Activated CD4-positive, alpha-beta memory T cell treated with anti-CD3 and anti-CD28 coated beads for 36 hours (primary cell): ENCODE measurements at regions not wholly inside any gene's neighbourhood (a gene's known extent, or its start where the extent isn't known, plus 50 kb on each side); places are given as distances from the start of the nearest gene placed in this dataset.
"Not testable (repeated sequence)": the region's sequence is repeated elsewhere in the genome, so short reads cannot be mapped to it uniquely, and the experiment has no call there.

Source experiments
- CTCF ChIA-PET: fragments of 350-600 bp; sonication (Branson Sonifier 250); formaldehyde crosslinking; loops from one replicate; lab custom pipeline; 2021; ENCODE audit warnings: antibody characterized with exemption, inconsistent platforms; lab: Charles Lee
- POLR2A ChIA-PET: fragments of 350-600 bp; sonication (Branson Sonifier 250); formaldehyde crosslinking; loops from one replicate; lab custom pipeline; 2021; ENCODE audit warnings: antibody characterized with exemption; lab: Charles Lee
- DNase-seq: peaks from one replicate; pipeline ENCODE4 v3.0.0-alpha.2; 2020
- H3K27ac Mint-ChIP-seq: one replicate; pipeline ENCODE4 v1.8.0; 2021; ENCODE audit warnings: mixed read lengths
- H3K27me3 Mint-ChIP-seq: one replicate; pipeline ENCODE4 v1.8.0; 2021; ENCODE audit warnings: mixed read lengths
- H3K36me3 Mint-ChIP-seq: one replicate; pipeline ENCODE4 v1.8.0; 2021; ENCODE audit warnings: mixed read lengths
- H3K4me1 Mint-ChIP-seq: one replicate; pipeline ENCODE4 v1.8.0; 2021; ENCODE audit warnings: low read depth, mixed read lengths
- H3K4me3 Mint-ChIP-seq: one replicate; pipeline ENCODE4 v1.8.0; 2021; ENCODE audit warnings: mild to moderate bottlenecking, mixed read lengths
- H3K9me3 Mint-ChIP-seq: one replicate; pipeline ENCODE4 v1.8.0; 2021; ENCODE audit warnings: mixed read lengths
- intact Hi-C: fragments of 100-400 bp; cut with micrococcal nuclease; formaldehyde crosslinking; loops from one replicate; pipeline ENCODE4 v1.15.1; 2023

- ChIA-PET CTCF (no interaction called here), POLR2A (no interaction called here)
- H3K4me1 Mint-ChIP-seq = no peaks in the 10 kb centered on the region
Measured at GRCh38 chr2:190005513-190005912, 57.0 kb downstream of the MSTN start.

GRCh38 chr2:189999661-190000060, 62.9 kb downstream of the MSTN start:
- Mint-ChIP-seq H3K4me1 (no peaks in the 10 kb centered on the region), H3K9me3 (peaks cover 26% of the 10 kb centered on the region), H3K27me3 (peaks cover 3% of the 10 kb centered on the region), H3K4me3 (no peak overlapping the region), H3K27ac (no peak overlapping the region), H3K36me3 (peaks cover 3% of the 10 kb centered on the region)
- ChIA-PET CTCF (no interaction called here), POLR2A (no interaction called here)
- intact Hi-C loops = no loop called here
- no peak for DNase-seq

More at GRCh38 chr2:190005513-190005912, 57.0 kb downstream of the MSTN start:
- intact Hi-C loops = no loop called here
- DNase-seq = no peak
- no peak overlapping the region for H3K4me3 Mint-ChIP-seq
- H3K36me3 Mint-ChIP-seq = no peaks in the 10 kb centered on the region
- H3K9me3 Mint-ChIP-seq = no peaks in the 10 kb centered on the region
- H3K27ac Mint-ChIP-seq = no peak overlapping the region
- H3K27me3 Mint-ChIP-seq = peaks cover 4% of the 10 kb centered on the region

GRCh38 chr2:189998665-189999064, 63.9 kb downstream of the MSTN start:
- DNase-seq, H3K4me3 Mint-ChIP-seq, H3K4me1 Mint-ChIP-seq, H3K36me3 Mint-ChIP-seq, intact Hi-C loops, POLR2A ChIA-PET, H3K27me3 Mint-ChIP-seq, H3K27ac Mint-ChIP-seq: not testable (repeated sequence)
- peaks cover 29% of the 10 kb centered on the region for H3K9me3 Mint-ChIP-seq
- CTCF ChIA-PET = interaction anchor here (0.6 kb wide), 1 partner anchor 63 kb away, joined by 3 read pairs; no protein-coding TSS in a partner anchor

GRCh38 chr2:189997016-189997415, 65.5 kb downstream of the MSTN start:
- Mint-ChIP-seq H3K27me3 (no peaks in the 10 kb centered on the region), H3K36me3 (peaks cover 3% of the 10 kb centered on the region), H3K4me3 (no peak overlapping the region), H3K9me3 (peaks cover 29% of the 10 kb centered on the region), H3K4me1 (no peaks in the 10 kb centered on the region), H3K27ac (no peak overlapping the region)
- CTCF ChIA-PET = interaction anchor here (1.0 kb wide), 1 partner anchor 12 kb away, joined by 3 read pairs; no protein-coding TSS in a partner anchor
- intact Hi-C loops = no loop called here
- no peak for DNase-seq
- POLR2A ChIA-PET = no interaction called here

GRCh38 chr2:189995679-189996078, 66.8 kb downstream of the MSTN start:
- intact Hi-C loops = no loop called here
- no peak for DNase-seq
- Mint-ChIP-seq H3K9me3 (peaks cover 29% of the 10 kb centered on the region), H3K4me1 (no peaks in the 10 kb centered on the region), H3K36me3 (peaks cover 3% of the 10 kb centered on the region), H3K4me3 (no peak overlapping the region), H3K27me3 (no peaks in the 10 kb centered on the region), H3K27ac (no peak overlapping the region)
- ChIA-PET CTCF (no interaction called here), POLR2A (no interaction called here)

- Mint-ChIP-seq H3K27me3 (peaks cover 7% of the 10 kb centered on the region), H3K36me3 (peaks cover 3% of the 10 kb centered on the region), H3K4me1 (no peaks in the 10 kb centered on the region), H3K4me3 (no peak overlapping the region), H3K9me3 (peaks cover 48% of the 10 kb centered on the region), H3K27ac (no peak overlapping the region)
- no peak for DNase-seq
- intact Hi-C loops = no loop called here
- ChIA-PET CTCF (no interaction called here), POLR2A (no interaction called here)
Measured at GRCh38 chr2:189982780-189983394, 79.6 kb downstream of the MSTN start.

GRCh38 chr2:189982087-189982486, 80.4 kb downstream of the MSTN start:
- intact Hi-C loops = no loop called here
- Mint-ChIP-seq H3K27ac (no peak overlapping the region), H3K4me3 (no peak overlapping the region), H3K27me3 (peaks cover 6% of the 10 kb centered on the region), H3K9me3 (peaks cover 48% of the 10 kb centered on the region), H3K36me3 (peaks cover 3% of the 10 kb centered on the region), H3K4me1 (no peaks in the 10 kb centered on the region)
- DNase-seq = no peak
- CTCF ChIA-PET = no interaction called here
- POLR2A ChIA-PET = no interaction called here

GRCh38 chr2:189976488-189976887, 86.0 kb downstream of the MSTN start:
- H3K4me3 Mint-ChIP-seq, DNase-seq, H3K36me3 Mint-ChIP-seq, POLR2A ChIA-PET, CTCF ChIA-PET, H3K4me1 Mint-ChIP-seq, H3K27me3 Mint-ChIP-seq, intact Hi-C loops, H3K27ac Mint-ChIP-seq: not testable (repeated sequence)
- H3K9me3 Mint-ChIP-seq = peaks cover 13% of the 10 kb centered on the region

- Mint-ChIP-seq H3K27ac (no peak overlapping the region), H3K27me3 (peaks cover 2% of the 10 kb centered on the region), H3K4me3 (no peak overlapping the region), H3K9me3 (no peaks in the 10 kb centered on the region), H3K36me3 (no peaks in the 10 kb centered on the region), H3K4me1 (no peaks in the 10 kb centered on the region)
- intact Hi-C loops = no loop called here
- ChIA-PET CTCF (interaction anchor here (0.7 kb wide), 1 partner anchor 63 kb away, joined by 3 read pairs; no protein-coding TSS in a partner anchor), POLR2A (no interaction called here)
- DNase-seq = no peak
Measured at GRCh38 chr2:189960346-189960745, 102.2 kb downstream of the MSTN start.

GRCh38 chr2:189959450-189959849, 103.1 kb downstream of the MSTN start:
- peaks cover 3% of the 10 kb centered on the region for H3K4me1 Mint-ChIP-seq
- POLR2A ChIA-PET = no interaction called here
- peaks cover 2% of the 10 kb centered on the region for H3K27me3 Mint-ChIP-seq
- no peak for DNase-seq
- no peaks in the 10 kb centered on the region for H3K9me3 Mint-ChIP-seq
- H3K27ac Mint-ChIP-seq = no peak overlapping the region
- no peaks in the 10 kb centered on the region for H3K36me3 Mint-ChIP-seq
- H3K4me3 Mint-ChIP-seq = no peak overlapping the region
- intact Hi-C loops = no loop called here
- CTCF ChIA-PET = no interaction called here

GRCh38 chr2:189954989-189955388, 107.5 kb downstream of the MSTN start:
- Mint-ChIP-seq H3K36me3 (no peaks in the 10 kb centered on the region), H3K4me1 (peaks cover 3% of the 10 kb centered on the region), H3K27me3 (peaks cover 7% of the 10 kb centered on the region), H3K9me3 (no peaks in the 10 kb centered on the region), H3K4me3 (no peak overlapping the region), H3K27ac (no peak overlapping the region)
- no peak for DNase-seq
- intact Hi-C loops = no loop called here
- POLR2A ChIA-PET = no interaction called here
- CTCF ChIA-PET = no interaction called here

GRCh38 chr2:189952536-189953109, 109.9 kb downstream of the MSTN start:
- peaks cover 5% of the 10 kb centered on the region for H3K27me3 Mint-ChIP-seq
- H3K4me3 Mint-ChIP-seq = no peak overlapping the region
- H3K27ac Mint-ChIP-seq = no peak overlapping the region
- no peaks in the 10 kb centered on the region for H3K36me3 Mint-ChIP-seq
- no peaks in the 10 kb centered on the region for H3K9me3 Mint-ChIP-seq
- DNase-seq = no peak
- POLR2A ChIA-PET = no interaction called here
- CTCF ChIA-PET = no interaction called here
- peaks cover 3% of the 10 kb centered on the region for H3K4me1 Mint-ChIP-seq
- intact Hi-C loops = no loop called here
